ENCODE measurements at regions not wholly inside any gene's neighbourhood (a gene's known extent, or its start where the extent isn't known, plus 50 kb on each side); places are given as distances from the start of the nearest gene placed in this dataset.

GRCh38 chr10:29105516-29106215, 183.2 kb upstream of the LYZL1 start:
- Histone ChIP-seq H3K27ac (ENCODE audit: low read depth in 1 of 2, low read length in 2 of 2) (no peak overlapping the region), H3K9me3 (ENCODE audit: control insufficient read depth in 4 of 4, low read length in 3 of 4) (no peaks in the 10 kb centered on the region), H3K9ac (ENCODE audit: low read depth in 1 of 2, low read length in 2 of 2) (no peak overlapping the region), H3K36me3 (ENCODE audit: control insufficient read depth in 4 of 4, insufficient read depth in 3 of 4, low read depth in 1 of 4, low read length in 3 of 4) (no peaks in the 10 kb centered on the region), H3K27me3 (ENCODE audit: control insufficient read depth in 4 of 4, insufficient read depth in 4 of 4, low read length in 3 of 4) (no peaks in the 10 kb centered on the region), H3K4me3 (ENCODE audit: low read depth in 1 of 3, low read length in 3 of 3) (no peak overlapping the region), H3K4me1 (ENCODE audit: control insufficient read depth in 4 of 4, insufficient read depth in 4 of 4, low read length in 3 of 4) (peaks cover 3 to 15% (median 5%) of the 10 kb centered on the region in 4 donors)
- TF ChIP-seq JUND (IDR thresholded peaks at IDR 0.05) (no peak), ATF3 (IDR thresholded peaks at IDR 0.05) (no peak), MAX (IDR thresholded peaks at IDR 0.05) (no peak), SP1 (IDR thresholded peaks at IDR 0.05) (no peak), RXRA (IDR thresholded peaks at IDR 0.05) (no peak), GABPA (IDR thresholded peaks at IDR 0.05 in 1 of 2, conservative IDR thresholded peaks at IDR 0.05 in 1 of 2) (no peak), REST (IDR thresholded peaks at IDR 0.05) (no peak), ZBTB33 (IDR thresholded peaks at IDR 0.05) (no peak), FOXA2 (IDR thresholded peaks at IDR 0.05) (no peak)
- no peak for DNase-seq (ENCODE audit: low spot score)
- WGBS: 94% methylated on average over 4 of the region's 4 CpGs

GRCh38 chr10:29106287-29106686, 182.6 kb upstream of the LYZL1 start:
- Histone ChIP-seq H3K9me3 (ENCODE audit: control insufficient read depth in 4 of 4, low read length in 3 of 4) (no peaks in the 10 kb centered on the region), H3K4me3 (ENCODE audit: low read depth in 1 of 3, low read length in 3 of 3) (no peak overlapping the region), H3K27me3 (ENCODE audit: control insufficient read depth in 4 of 4, insufficient read depth in 4 of 4, low read length in 3 of 4) (no peaks in the 10 kb centered on the region), H3K27ac (ENCODE audit: low read depth in 1 of 2, low read length in 2 of 2) (no peak overlapping the region), H3K36me3 (ENCODE audit: control insufficient read depth in 4 of 4, insufficient read depth in 3 of 4, low read depth in 1 of 4, low read length in 3 of 4) (no peaks in the 10 kb centered on the region), H3K9ac (ENCODE audit: low read depth in 1 of 2, low read length in 2 of 2) (no peak overlapping the region), H3K4me1 (ENCODE audit: control insufficient read depth in 4 of 4, insufficient read depth in 4 of 4, low read length in 3 of 4) (peaks cover 3 to 15% (median 5%) of the 10 kb centered on the region in 4 donors)
- TF ChIP-seq SP1 (IDR thresholded peaks at IDR 0.05) (no peak), NR2F2 (IDR thresholded peaks at IDR 0.05) (no peak), CTCF (IDR thresholded peaks at IDR 0.05; ENCODE audit: low read depth, low read length, missing input control) (no peak), FOXA1 (IDR thresholded peaks at IDR 0.05) (no peak), MAX (IDR thresholded peaks at IDR 0.05) (no peak), FOXA2 (IDR thresholded peaks at IDR 0.05) (no peak), HNF4G (IDR thresholded peaks at IDR 0.05) (no peak), RAD21 (IDR thresholded peaks at IDR 0.05) (no peak), REST (IDR thresholded peaks at IDR 0.05) (no peak), HNF4A (conservative IDR thresholded peaks at IDR 0.05) (no peak), EGR1 (IDR thresholded peaks at IDR 0.05; ENCODE audit: low read depth in 2 of 2) (no peak)
- DNase-seq (ENCODE audit: low spot score): no peak
- WGBS: 76% methylated on average over 4 of the region's 4 CpGs
